ENCODE measurements at regions not wholly inside any gene's neighbourhood (a gene's known extent, or its start where the extent isn't known, plus 50 kb on each side); places are given as distances from the start of the nearest gene placed in this dataset.

DNA sequence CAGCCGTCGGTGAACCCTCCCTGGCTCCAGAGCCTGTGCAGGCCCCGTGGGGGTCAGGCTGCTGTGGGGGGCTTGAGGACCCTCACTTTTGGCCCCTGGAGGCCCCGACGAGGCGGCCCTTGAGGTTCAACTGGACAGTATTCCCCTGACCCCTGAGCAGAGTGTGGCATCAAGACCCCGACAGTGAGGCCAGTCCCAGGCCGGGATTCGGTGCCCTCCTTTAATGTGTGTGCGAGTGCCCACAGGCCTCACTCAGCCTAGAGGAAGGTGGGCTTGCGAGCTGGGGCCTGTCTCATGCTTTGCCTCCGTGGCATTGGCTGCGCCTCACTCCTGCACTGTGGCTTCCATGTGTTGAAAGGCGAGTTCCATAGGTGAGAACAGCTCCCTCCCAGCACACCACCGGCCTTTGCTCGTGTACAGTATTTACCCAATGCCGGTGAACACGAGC, 94.5 kb downstream of the METRNL start:
- TF ChIP-seq, protein P1, sequence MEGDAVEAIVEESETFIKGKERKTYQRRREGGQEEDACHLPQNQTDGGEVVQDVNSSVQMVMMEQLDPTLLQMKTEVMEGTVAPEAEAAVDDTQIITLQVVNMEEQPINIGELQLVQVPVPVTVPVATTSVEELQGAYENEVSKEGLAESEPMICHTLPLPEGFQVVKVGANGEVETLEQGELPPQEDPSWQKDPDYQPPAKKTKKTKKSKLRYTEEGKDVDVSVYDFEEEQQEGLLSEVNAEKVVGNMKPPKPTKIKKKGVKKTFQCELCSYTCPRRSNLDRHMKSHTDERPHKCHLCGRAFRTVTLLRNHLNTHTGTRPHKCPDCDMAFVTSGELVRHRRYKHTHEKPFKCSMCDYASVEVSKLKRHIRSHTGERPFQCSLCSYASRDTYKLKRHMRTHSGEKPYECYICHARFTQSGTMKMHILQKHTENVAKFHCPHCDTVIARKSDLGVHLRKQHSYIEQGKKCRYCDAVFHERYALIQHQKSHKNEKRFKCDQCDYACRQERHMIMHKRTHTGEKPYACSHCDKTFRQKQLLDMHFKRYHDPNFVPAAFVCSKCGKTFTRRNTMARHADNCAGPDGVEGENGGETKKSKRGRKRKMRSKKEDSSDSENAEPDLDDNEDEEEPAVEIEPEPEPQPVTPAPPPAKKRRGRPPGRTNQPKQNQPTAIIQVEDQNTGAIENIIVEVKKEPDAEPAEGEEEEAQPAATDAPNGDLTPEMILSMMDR (IDR thresholded peaks at IDR 0.05; ENCODE audit: insufficient read depth, low read depth, low read length): no peak
- no peak for TF ChIP-seq EZH2 (IDR thresholded peaks at IDR 0.05; ENCODE audit: insufficient read depth, low read length)

Measured in astrocyte (in vitro differentiated cells and primary cell).